Kidney glomerular epithelial cell (primary cell): ENCODE measurements at regions not wholly inside any gene's neighbourhood (a gene's known extent, or its start where the extent isn't known, plus 50 kb on each side); places are given as distances from the start of the nearest gene placed in this dataset.

Experiments
- DNase-seq: peaks from one replicate; lab custom pipeline; 2025; lab: John Stamatoyannopoulos, UW

DNA sequence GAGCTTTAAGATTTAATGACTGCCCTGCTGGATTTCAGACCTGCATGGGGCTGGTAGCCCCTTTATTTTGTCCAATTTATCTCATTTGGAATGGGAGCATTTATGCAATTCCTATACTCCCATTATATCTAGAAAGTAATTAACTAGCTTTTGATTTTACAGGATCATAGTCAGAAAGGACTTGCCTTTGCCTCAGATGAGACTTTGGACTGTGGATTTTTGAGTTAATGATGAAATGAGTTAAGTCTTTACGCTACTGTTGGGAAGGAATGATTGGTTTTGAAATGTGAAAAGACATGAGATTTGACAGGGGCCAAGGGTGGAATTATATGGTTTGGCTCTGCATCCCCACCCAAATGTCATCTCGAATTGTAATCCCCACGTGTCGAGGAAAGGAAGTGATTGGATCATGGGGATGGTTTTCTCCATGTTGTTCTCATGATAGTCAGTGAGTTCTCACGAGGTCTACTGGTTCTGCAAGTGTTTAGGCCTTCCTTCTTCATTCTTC, 213.1 kb upstream of the DCN start:
- DNase-seq, result no peak

DNA sequence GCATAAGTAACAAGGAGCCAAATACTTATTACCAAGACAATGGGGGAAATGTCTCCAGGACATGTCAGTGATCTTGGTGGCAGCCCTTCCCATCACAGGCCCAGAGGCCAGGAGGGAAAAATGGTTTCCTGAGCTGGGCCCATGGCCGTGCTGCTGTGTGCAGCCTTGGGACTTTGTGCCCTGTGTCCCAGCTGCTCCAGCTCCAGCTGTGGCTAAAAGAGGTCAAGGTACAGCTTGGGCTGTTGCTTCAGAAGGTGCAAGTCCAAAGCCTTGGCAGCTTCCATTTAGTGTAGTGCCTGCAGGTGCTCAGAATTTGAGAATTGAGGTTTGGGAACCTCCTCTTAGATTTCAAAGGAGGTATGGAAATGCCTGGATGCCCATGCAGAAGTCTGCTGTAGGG, 212.3 kb upstream of the DCN start:
- DNase-seq, result no peak

- peak; percentile 3 for DNase-seq
Measured at GRCh38 chr12:91388573-91388972, 206.0 kb upstream of the DCN start.

- DNase-seq, result no peak
Measured at GRCh38 chr12:91387461-91388134, 205.0 kb upstream of the DCN start.

- DNase-seq, result no peak
Measured at GRCh38 chr12:91384806-91385205, 202.2 kb upstream of the DCN start.

DNA sequence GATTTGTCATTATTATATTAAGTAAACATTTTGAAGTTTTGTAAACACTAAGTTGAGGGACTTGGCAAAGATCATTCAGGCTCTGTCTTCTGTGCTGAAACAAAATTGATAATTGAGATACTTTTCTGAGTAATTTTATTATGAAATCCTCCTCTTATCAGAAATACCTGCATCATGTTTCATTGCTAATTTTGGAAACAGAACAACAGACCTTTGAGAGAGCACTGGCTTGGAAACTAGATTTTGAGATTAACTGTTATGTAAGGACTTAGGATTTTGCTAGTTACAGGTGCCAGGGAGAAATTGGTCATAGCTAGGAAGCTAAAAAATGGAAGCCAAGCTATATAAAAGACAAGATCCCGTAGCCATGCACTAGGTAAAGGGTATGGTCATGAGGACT, 201.7 kb upstream of the DCN start:
- no peak for DNase-seq

DNA sequence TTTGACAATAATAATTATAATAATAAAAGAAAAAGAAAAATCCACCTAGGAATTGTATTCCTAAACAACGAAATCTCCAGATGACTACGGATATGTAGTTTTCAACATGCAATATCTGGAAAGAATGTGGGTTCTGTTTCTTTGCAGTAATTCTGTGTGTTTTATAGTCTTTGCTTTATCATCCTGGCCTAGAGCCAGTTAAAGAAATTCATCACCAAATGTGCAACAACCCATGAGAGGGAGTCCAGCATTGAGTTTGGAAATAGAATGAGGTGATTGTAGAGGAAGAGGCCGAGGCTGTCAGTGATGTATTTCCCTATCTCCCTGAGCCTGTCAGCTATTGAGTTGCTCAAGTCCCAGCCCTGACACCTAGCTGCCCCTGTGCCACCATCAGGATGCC, 200.5 kb upstream of the DCN start:
- DNase-seq, result peak; percentile 7

GRCh38 chr12:91382081-91382543, 199.5 kb upstream of the DCN start:
- peak; percentile 61 for DNase-seq

DNA sequence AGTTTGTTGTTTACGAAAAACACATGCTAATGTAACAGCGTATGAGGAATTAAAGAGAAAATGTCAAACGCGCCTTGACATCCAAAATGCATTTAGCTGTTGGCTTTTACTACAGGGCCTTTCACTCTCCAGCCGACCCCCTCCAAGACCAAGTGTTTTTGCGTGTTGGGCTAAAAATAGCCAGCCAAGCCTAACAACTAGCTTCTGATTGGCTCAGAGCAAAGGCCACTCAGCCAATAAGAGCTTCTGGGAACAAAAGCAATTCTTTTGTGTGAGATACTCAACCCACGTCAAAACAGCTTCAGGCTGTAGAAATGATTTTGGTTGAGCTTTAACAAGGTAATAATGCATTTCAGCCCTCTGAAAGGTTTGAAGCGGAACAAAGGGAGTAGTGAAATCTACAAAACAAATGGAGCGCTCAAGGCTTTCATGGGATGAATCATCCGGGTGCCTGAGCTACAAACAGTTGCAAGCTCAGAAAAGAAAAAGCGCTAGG, 198.7 kb upstream of the DCN start:
- peak; percentile 94 for DNase-seq

GRCh38 chr12:91380631-91381030, 198.0 kb upstream of the DCN start:
- no peak for DNase-seq

- DNase-seq, result no peak
Measured at GRCh38 chr12:91379051-91379775, 196.6 kb upstream of the DCN start.

DNA sequence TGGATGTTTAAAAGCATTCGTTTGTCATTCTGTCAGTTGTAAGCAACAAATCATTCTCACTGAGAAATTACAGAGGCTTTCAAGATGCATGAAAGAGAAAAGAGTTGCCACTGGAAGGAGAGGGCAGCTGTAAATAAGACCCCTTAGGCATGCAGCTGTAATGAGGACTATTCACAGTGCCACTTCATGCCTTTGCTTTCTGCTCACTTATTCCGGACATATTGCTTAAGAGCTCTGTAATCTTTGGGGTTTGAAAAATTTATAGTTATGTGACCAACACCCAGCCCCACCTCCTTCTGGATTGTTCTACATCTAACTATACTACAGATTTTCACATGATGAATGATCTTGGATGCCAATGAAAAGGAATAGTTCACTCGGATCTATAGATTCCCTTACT, 194.8 kb upstream of the DCN start:
- DNase-seq, result no peak

DNA sequence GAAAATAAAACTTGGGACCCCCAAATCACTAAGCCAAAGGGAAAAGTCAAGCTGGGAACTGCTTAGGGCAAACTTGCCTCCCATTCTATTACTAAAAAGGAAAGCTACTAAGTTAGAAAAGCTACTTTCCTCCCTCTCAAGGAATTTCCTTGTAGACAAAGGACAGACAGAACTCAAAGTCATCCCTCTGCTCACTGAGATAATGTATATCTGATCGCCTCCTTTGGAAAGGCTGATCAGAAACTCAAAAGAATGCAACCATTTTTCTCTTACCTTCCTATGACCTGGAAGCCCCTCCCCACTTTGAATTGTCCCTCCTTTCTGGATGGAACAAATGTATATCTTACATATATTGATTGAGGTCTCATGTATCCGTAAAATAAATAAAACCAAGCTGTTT, 190.5 kb upstream of the DCN start:
- no peak for DNase-seq

GRCh38 chr12:91370086-91370868, 187.7 kb upstream of the DCN start:
- DNase-seq, result no peak

DNA sequence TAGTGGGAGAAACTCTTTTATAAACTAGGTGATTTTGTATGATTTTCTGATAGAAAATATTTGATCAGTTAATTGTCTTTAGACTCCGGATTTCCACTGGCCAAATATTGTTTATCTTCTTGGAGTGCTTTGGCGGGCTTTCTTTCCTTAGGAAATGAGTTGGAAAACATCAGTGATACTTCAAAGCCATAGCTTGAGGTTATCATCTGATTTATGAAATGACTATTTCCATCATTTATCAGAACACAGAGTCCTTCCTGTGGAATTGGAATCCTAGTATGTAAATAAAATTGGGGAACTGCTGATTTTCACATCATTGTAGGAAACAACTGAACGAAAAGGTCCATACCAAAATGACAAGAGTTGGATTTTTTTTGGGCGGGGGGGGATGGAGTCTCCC, 186.0 kb upstream of the DCN start:
- DNase-seq, result no peak

DNA sequence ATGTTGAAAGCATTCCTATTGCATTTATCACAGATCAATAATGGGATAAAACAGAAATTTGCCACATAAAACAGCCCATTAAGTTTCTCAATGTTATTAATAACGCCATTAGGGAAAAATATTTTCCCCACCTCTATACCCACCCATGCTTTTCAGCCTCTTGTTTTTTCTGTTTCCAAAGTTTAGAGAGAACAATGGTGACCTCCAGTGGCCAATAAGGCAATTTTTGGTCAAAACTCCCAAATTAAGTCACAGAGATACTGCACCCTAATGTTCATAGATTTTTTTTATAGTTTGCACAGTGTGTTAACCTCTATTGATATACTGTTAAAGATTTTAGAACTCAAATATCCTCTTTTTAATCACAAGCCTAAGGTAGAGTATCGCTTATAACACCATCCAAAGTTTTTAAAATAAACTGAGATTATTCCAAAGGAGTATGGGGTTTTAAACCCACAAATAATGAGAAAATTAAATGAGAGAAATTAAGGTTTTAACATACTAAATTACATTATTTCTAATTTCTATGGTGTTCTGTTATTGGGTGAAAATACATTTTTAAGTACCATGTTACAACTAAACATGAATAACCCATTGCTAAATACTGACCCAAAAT, 184.7 kb upstream of the DCN start:
- DNase-seq, result peak; percentile 20

GRCh38 chr12:91364471-91365184, 182.0 kb upstream of the DCN start:
- DNase-seq, result no peak

GRCh38 chr12:91361864-91362263, 179.2 kb upstream of the DCN start:
- DNase-seq, result peak; percentile 27

GRCh38 chr12:91357381-91357780, 174.8 kb upstream of the DCN start:
- no peak for DNase-seq

GRCh38 chr12:91356405-91356804, 173.8 kb upstream of the DCN start:
- no peak for DNase-seq
